HCT116 (cell line): ENCODE measurements at regions not wholly inside any gene's neighbourhood (a gene's known extent, or its start where the extent isn't known, plus 50 kb on each side); places are given as distances from the start of the nearest gene placed in this dataset.

Experiments
- ATAC-seq: fragments of 200-7000 bp; cut with Tn5 transposase; 2 replicates; pipeline ENCODE4 v1.9.1; 2020; ENCODE audit warnings: mild to moderate bottlenecking, moderate library complexity
- BruUV-seq: library from RNA; stranded (reverse); fragments of 400-500 nt; replicated peaks from 2 replicates; lab custom pipeline; 2021; lab: Mats Ljungman, UMichigan
- CTCF ChIA-PET: fragments of 300-600 bp; sonication (Branson Sonifier 250); formaldehyde crosslinking; loops from one replicate; lab custom pipeline; 2021; ENCODE audit warnings: antibody characterized with exemption; lab: Charles Lee
- POLR2A ChIA-PET: fragments of 300-600, 350-600 bp; sonication (Branson Sonifier 250); formaldehyde crosslinking; loops from one replicate; lab custom pipeline; 2021; ENCODE audit warnings: antibody characterized with exemption; lab: Charles Lee
- RAD21 ChIA-PET, 2 experiments: fragments of 300-600 bp; sonication (Branson Sonifier 250); formaldehyde crosslinking; loops; one replicate each; lab custom pipeline; 2023; ENCODE audit warnings: low total read pairs in 2 of 2; ENCODE audit not compliant: uncharacterized antibody in 2 of 2, unreplicated experiment in 2 of 2, low non-redundant PET in 1 of 2; lab: Charles Lee
- DNase-seq: peaks from one replicate; pipeline ENCODE4 v3.0.0-alpha.2; 2010; ENCODE audit warnings: low read depth, low spot score
- H2AFZ ChIP-seq: fragments of 200-600 bp; shearing (Covaris generic), sonication (generic); 2 replicates; pipeline ENCODE4 v1.6.1; 2017; ENCODE audit warnings: low read depth, mixed run types, mixed read lengths, antibody characterized with exemption, low read length; ENCODE audit not compliant: poor library complexity, severe bottlenecking
- H3K27ac ChIP-seq: 2 replicates; pipeline ENCODE4 v1.5.1; 2012; ENCODE audit warnings: low read depth, low read length
- H3K27me3 ChIP-seq: fragments of 200-600 bp; sonication (generic); 2 replicates; pipeline ENCODE4 v1.6.1; 2016; ENCODE audit warnings: mixed run types, low read length, mixed read lengths; ENCODE audit not compliant: insufficient read depth
- H3K36me3 ChIP-seq, 2 experiments: fragments of 200-500 bp in 1 of 2; fragments of 200-600 bp in 1 of 2; sonication (Bioruptor generic) in 1 of 2; sonication (generic) in 1 of 2; 2 replicates each; pipeline versions ENCODE4 v1.5.1 to v1.6.1; 2014 to 2016; ENCODE audit warnings: low read length in 2 of 2, inconsistent platforms in 1 of 2, mixed read lengths in 1 of 2, mixed run types in 1 of 2; ENCODE audit not compliant: insufficient read depth in 2 of 2, control insufficient read depth in 1 of 2
- H3K4me1 ChIP-seq, 2 experiments: fragments of 200-600 bp in 1 of 2; sonication (generic) in 1 of 2; 2 replicates each; pipeline versions ENCODE4 v1.5.1 to v1.6.1; 2012 to 2017; ENCODE audit warnings: low read length in 2 of 2, inconsistent platforms in 1 of 2, mild to moderate bottlenecking in 1 of 2, mixed read lengths in 1 of 2, mixed run types in 1 of 2, moderate library complexity in 1 of 2; ENCODE audit not compliant: insufficient read depth in 2 of 2, control insufficient read depth in 1 of 2
- H3K4me2 ChIP-seq: fragments of 200-600 bp; sonication (generic); 2 replicates; pipeline ENCODE4 v1.6.1; 2017; ENCODE audit warnings: mixed run types, low read length, mixed read lengths
- H3K4me3 ChIP-seq, 2 experiments: fragments of 200-600 bp in 1 of 2; sonication (generic) in 1 of 2; replicated peaks in 1 of 2; 2 replicates each; pipeline ENCODE4 v1.5.1; 2011 to 2016; ENCODE audit warnings: low read length in 2 of 2, control low read depth in 1 of 2, low read depth in 1 of 2, mild to moderate bottlenecking in 1 of 2, mixed read lengths in 1 of 2, mixed run types in 1 of 2
- H3K79me2 ChIP-seq: fragments of 200-600 bp; sonication (generic); 2 replicates; pipeline ENCODE4 v1.6.1; 2017; ENCODE audit warnings: mild to moderate bottlenecking, mixed run types, low read length, moderate library complexity, mixed read lengths; ENCODE audit not compliant: insufficient read depth
- H3K9ac ChIP-seq: fragments of 200-600 bp; sonication (generic); 2 replicates; pipeline ENCODE4 v1.6.1; 2016; ENCODE audit warnings: low read length, mixed read lengths
- H3K9me2 ChIP-seq: fragments of 200-600 bp; sonication (generic), shearing (Covaris generic); 2 replicates; pipeline ENCODE4 v1.6.1; 2017; ENCODE audit warnings: mixed run types, mild to moderate bottlenecking, moderate library complexity; ENCODE audit not compliant: insufficient read depth
- H3K9me3 ChIP-seq, 2 experiments: fragments of 200-500 bp in 1 of 2; fragments of 200-600 bp in 1 of 2; sonication (Bioruptor generic) in 1 of 2; sonication (generic) in 1 of 2; 2 replicates each; pipeline ENCODE4 v1.6.1; 2014 to 2017; ENCODE audit warnings: low read length in 2 of 2, mixed read lengths in 2 of 2, inconsistent platforms in 1 of 2, low read depth in 1 of 2, mild to moderate bottlenecking in 1 of 2, mixed run types in 1 of 2, moderate library complexity in 1 of 2; ENCODE audit not compliant: control insufficient read depth in 1 of 2, insufficient read depth in 1 of 2
- H4K20me1 ChIP-seq: fragments of 200-600 bp; sonication (generic), shearing (Covaris generic); 2 replicates; pipeline ENCODE4 v1.6.1; 2017; ENCODE audit warnings: mixed run types, mild to moderate bottlenecking, moderate library complexity; ENCODE audit not compliant: insufficient read depth
- ATF3 ChIP-seq: IDR thresholded peaks from 2 replicates; pipeline ENCODE4 v1.6.1; 2012
- CBX3 ChIP-seq: IDR thresholded peaks from 2 replicates; pipeline ENCODE4 v1.6.1; 2012; ENCODE audit warnings: low read depth
- CEBPB ChIP-seq: IDR thresholded peaks from 2 replicates; pipeline ENCODE4 v1.6.1; 2012; ENCODE audit warnings: low read depth
- EGR1 ChIP-seq: IDR thresholded peaks from 2 replicates; pipeline ENCODE4 v1.6.1; 2012; ENCODE audit warnings: low read depth
- ELF1 ChIP-seq: IDR thresholded peaks from 2 replicates; pipeline ENCODE4 v1.6.1; 2012; ENCODE audit warnings: low read depth, borderline replicate concordance
- EZH2 ChIP-seq: fragments of 200-600 bp; sonication (generic); IDR thresholded peaks from 2 replicates; pipeline ENCODE4 v1.6.1; 2017; ENCODE audit warnings: antibody characterized with exemption, mixed run types
- POLR2AphosphoS5 ChIP-seq: IDR thresholded peaks from 2 replicates; pipeline ENCODE4 v1.6.1; 2011; ENCODE audit warnings: mild to moderate bottlenecking, low read depth, low read length, moderate library complexity
- SP1 ChIP-seq: IDR thresholded peaks from 2 replicates; pipeline ENCODE4 v1.6.1; 2012; ENCODE audit warnings: low read depth
- TCF7L2 ChIP-seq: IDR thresholded peaks from 2 replicates; pipeline ENCODE4 v1.7.0; 2011; ENCODE audit warnings: borderline replicate concordance, inconsistent platforms; ENCODE audit not compliant: insufficient read depth, insufficient read length; ENCODE audit errors: extremely low read depth
- YY1 ChIP-seq: IDR thresholded peaks from 2 replicates; pipeline ENCODE4 v1.6.1; 2011; ENCODE audit warnings: low read length, low read depth, moderate library complexity, mild to moderate bottlenecking; ENCODE audit not compliant: insufficient replicate concordance; ENCODE audit errors: extremely low read depth
- ZFX ChIP-seq: fragments of 450-650 bp; IDR thresholded peaks from 2 replicates; pipeline ENCODE4 v1.6.1; 2017
- ZNF274 ChIP-seq: fragments of 200-500 bp; sonication (Bioruptor generic); IDR thresholded peaks from 2 replicates; pipeline ENCODE4 v1.6.1; 2014; ENCODE audit warnings: mild to moderate bottlenecking, low read depth, low read length, inconsistent platforms
- intact Hi-C: fragments of 100-400 bp; cut with micrococcal nuclease; formaldehyde crosslinking; loops from 2 replicates; pipeline ENCODE4 v1.10.0; 2022

- no peak for TF ChIP-seq CBX3
- TF ChIP-seq ELF1: no peak
- TF ChIP-seq ZNF274: no peak
- TF ChIP-seq EZH2: no peak
- Histone ChIP-seq H2AFZ (no peak overlapping the region), H3K79me2 (no peaks in the 10 kb centered on the region), H3K9me3 (no peaks in the 10 kb centered on the region), H3K27me3 (no peaks in the 10 kb centered on the region), H4K20me1 (no peaks in the 10 kb centered on the region), H3K4me2 (peak overlapping the region; percentile 39), H3K36me3 (no peaks in the 10 kb centered on the region), H3K9me2 (no peaks in the 10 kb centered on the region), H3K9ac (no peak overlapping the region), H3K4me3 (no peak overlapping the region), H3K27ac (no peak overlapping the region), H3K4me1 (peaks cover 15 to 17% of the 10 kb centered on the region in 2 experiments)
- BruUV-seq: no TSS peak
- CTCF ChIA-PET: interaction anchor here (0.9 to 4.6 kb wide), 6 partner anchors 16 to 86 kb away, joined by 3 to 30 read pairs (median 5); no protein-coding TSS in a partner anchor
- POLR2A ChIA-PET: interaction anchor here (0.6 kb wide), 1 partner anchor 140 kb away, joined by 3 read pairs; no protein-coding TSS in a partner anchor
- RAD21 ChIA-PET: no interaction called here
- ATAC-seq (peak; percentile 83), DNase-seq (no peak)
- intact Hi-C loops: no loop called here
These were observed 141.4 kb upstream of the GSE1 start for GRCh38 chr16:85471469-85472431.

- Histone ChIP-seq H3K4me2 (peak overlapping the region; percentile 39), H3K79me2 (no peaks in the 10 kb centered on the region), H3K4me1 (peaks cover 15 to 17% of the 10 kb centered on the region in 2 experiments), H2AFZ (no peak overlapping the region), H3K27ac (no peak overlapping the region), H3K9ac (no peak overlapping the region), H3K27me3 (no peaks in the 10 kb centered on the region), H3K36me3 (no peaks in the 10 kb centered on the region), H3K9me3 (no peaks in the 10 kb centered on the region), H3K9me2 (no peaks in the 10 kb centered on the region), H4K20me1 (no peaks in the 10 kb centered on the region), H3K4me3 (no peak overlapping the region)
- RAD21 ChIA-PET: no interaction called here
- intact Hi-C loops: no loop called here
- CTCF ChIA-PET: interaction anchor here (0.9 to 4.6 kb wide), 6 partner anchors 15 to 85 kb away, joined by 3 to 30 read pairs (median 5); no protein-coding TSS in a partner anchor
- DNase-seq (no peak), ATAC-seq (0 out of 2 replicates have a peak, but pooled peaks have one; percentile 4)
- POLR2A ChIA-PET: no interaction called here
- BruUV-seq: no TSS peak
- TF ChIP-seq EZH2 (no peak), CEBPB (no peak), TCF7L2 (no peak), POLR2AphosphoS5 (no peak), EGR1 (no peak), YY1 (no peak), ZFX (no peak), SP1 (no peak), ATF3 (no peak)
These were observed 140.6 kb upstream of the GSE1 start for GRCh38 chr16:85472514-85472913.
